ENCODE measurements at regions not wholly inside any gene's neighbourhood (a gene's known extent, or its start where the extent isn't known, plus 50 kb on each side); places are given as distances from the start of the nearest gene placed in this dataset.

- TF ChIP-seq CTCF (IDR thresholded peaks at IDR 0.05) (no peak), EZH2 (IDR thresholded peaks at IDR 0.05; ENCODE audit: borderline replicate concordance, insufficient read depth, low read depth, low read length, poor library complexity, severe bottlenecking) (no peak)
These were observed 321.4 kb downstream of the MYCN start for GRCh38 chr2:16261791-16262190.

All from B cell (primary cell).